ENCODE measurements at regions not wholly inside any gene's neighbourhood (a gene's known extent, or its start where the extent isn't known, plus 50 kb on each side); places are given as distances from the start of the nearest gene placed in this dataset.

- TF ChIP-seq POLR2AphosphoS5 (IDR thresholded peaks at IDR 0.05; ENCODE audit: borderline replicate concordance, low read depth, low read length) (no peak), EZH2 (IDR thresholded peaks at IDR 0.05) (no peak), FOXP2 (optimal IDR thresholded peaks at IDR 0.05; ENCODE audit: control extremely low read depth, extremely low read length, insufficient read depth) (no peak)
These were observed 401.3 kb upstream of the PDE3A start for GRCh38 chr12:19967001-19967400.
